OCI-LY7 (cell line): ENCODE measurements at regions not wholly inside any gene's neighbourhood (a gene's known extent, or its start where the extent isn't known, plus 50 kb on each side); places are given as distances from the start of the nearest gene placed in this dataset.

Experiments
- BruUV-seq: library from RNA; stranded (reverse); fragments of 400-500 nt; replicated peaks from 2 replicates; lab custom pipeline; 2021; lab: Mats Ljungman, UMichigan
- CTCF ChIA-PET: fragments of 300-600 bp; sonication (Branson Sonifier 250); formaldehyde crosslinking; loops from one replicate; lab custom pipeline; 2022; ENCODE audit warnings: antibody characterized with exemption; ENCODE audit not compliant: unreplicated experiment; lab: Charles Lee
- POLR2A ChIA-PET: fragments of 300-600 bp; sonication (Branson Sonifier 250); formaldehyde crosslinking; loops from one replicate; lab custom pipeline; 2022; ENCODE audit warnings: antibody characterized with exemption; lab: Charles Lee
- DNase-seq: peaks from one replicate; pipeline ENCODE4 v3.0.0-alpha.2; 2015; ENCODE audit warnings: low spot score
- H2AFZ ChIP-seq: fragments of 200-600 bp; sonication (generic), shearing (Covaris generic); 2 replicates; pipeline ENCODE4 v1.6.1; 2014; ENCODE audit warnings: mild to moderate bottlenecking, antibody characterized with exemption, low read length, moderate library complexity
- H3K27ac ChIP-seq: fragments of 200-600 bp; sonication (generic); 2 replicates; pipeline ENCODE4 v1.5.1; 2014; ENCODE audit warnings: mixed run types, low read depth, mild to moderate bottlenecking, moderate library complexity, low read length, inconsistent platforms; ENCODE audit not compliant: poor library complexity, severe bottlenecking
- H3K36me3 ChIP-seq: fragments of 200-600 bp; sonication (generic); 2 replicates; pipeline ENCODE4 v1.6.1; 2014; ENCODE audit warnings: mild to moderate bottlenecking, antibody characterized with exemption, low read length, moderate library complexity, mixed read lengths; ENCODE audit not compliant: insufficient read depth
- H3K4me1 ChIP-seq: fragments of 200-600 bp; sonication (generic); 2 replicates; pipeline ENCODE4 v1.5.1; 2014; ENCODE audit warnings: mild to moderate bottlenecking, low read length; ENCODE audit not compliant: insufficient read depth, poor library complexity, severe bottlenecking
- H3K4me2 ChIP-seq: fragments of 200-600 bp; sonication (generic); 2 replicates; pipeline ENCODE4 v1.6.1; 2014; ENCODE audit warnings: mild to moderate bottlenecking, low read length
- H3K4me3 ChIP-seq: fragments of 200-600 bp; sonication (generic); 2 replicates; pipeline ENCODE4 v1.5.1; 2014; ENCODE audit warnings: mild to moderate bottlenecking, low read depth, low read length; ENCODE audit not compliant: poor library complexity, severe bottlenecking
- H3K79me2 ChIP-seq: fragments of 200-600 bp; sonication (generic); 2 replicates; pipeline ENCODE4 v1.6.1; 2016; ENCODE audit warnings: low read depth, mild to moderate bottlenecking, low read length, moderate library complexity, mixed read lengths; ENCODE audit not compliant: insufficient read depth
- H3K9me2 ChIP-seq: fragments of 200-600 bp; sonication (generic); 2 replicates; pipeline ENCODE4 v1.6.1; 2016; ENCODE audit warnings: mild to moderate bottlenecking, low read length, mixed read lengths; ENCODE audit not compliant: insufficient read depth
- H3K9me3 ChIP-seq: fragments of 200-600 bp; sonication (generic); 2 replicates; pipeline ENCODE4 v1.6.1; 2014; ENCODE audit warnings: mild to moderate bottlenecking, mixed run types, low read length, mixed read lengths
- H4K20me1 ChIP-seq: fragments of 200-600 bp; sonication (generic); 2 replicates; pipeline ENCODE4 v1.6.1; 2014; ENCODE audit warnings: mild to moderate bottlenecking, antibody characterized with exemption, low read length, moderate library complexity, mixed read lengths; ENCODE audit not compliant: insufficient read depth
- CTCF ChIP-seq: fragments of 200-600 bp; sonication (generic); conservative IDR thresholded peaks from 2 replicates; pipeline ENCODE4 v1.5.1; 2014; ENCODE audit warnings: mild to moderate bottlenecking, antibody characterized with exemption, low read length, moderate library complexity, mixed read lengths
- EZH2phosphoT487 ChIP-seq: fragments of 200-600 bp; sonication (generic); IDR thresholded peaks from 2 replicates; pipeline ENCODE4 v1.6.1; 2018; ENCODE audit warnings: low read depth, borderline replicate concordance, mild to moderate bottlenecking, mixed run types, antibody characterized with exemption, low read length, moderate library complexity, mixed read lengths
- intact Hi-C: fragments of 100-400 bp; cut with micrococcal nuclease; formaldehyde crosslinking; loops from one replicate; pipeline ENCODE4 v1.10.0; 2022; ENCODE audit not compliant: unreplicated experiment

DNA sequence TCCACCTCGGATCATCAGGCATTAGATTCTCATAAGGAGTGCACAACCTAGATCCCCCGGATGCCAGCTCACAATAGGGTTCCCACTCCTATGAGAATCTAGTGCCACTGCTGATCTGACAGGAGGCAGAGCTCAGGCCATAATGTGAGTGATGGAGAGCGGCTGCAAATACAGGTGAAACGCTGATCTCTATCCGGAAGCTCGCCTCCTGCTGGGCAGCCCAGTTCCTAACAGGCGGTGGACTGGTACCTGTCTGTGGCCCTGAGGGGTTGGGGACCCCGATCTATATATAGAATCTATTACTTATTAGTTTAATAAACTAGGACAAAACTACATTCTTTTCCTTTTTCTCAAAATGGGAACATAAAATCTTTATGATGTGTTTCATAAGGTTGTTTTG is 741.9 kb downstream of the RFPL4B start:
- no peaks in the 10 kb centered on the region for H3K79me2 ChIP-seq
- POLR2A ChIA-PET: no interaction called here
- H3K9me2 ChIP-seq: no peaks in the 10 kb centered on the region
- no peaks in the 10 kb centered on the region for H4K20me1 ChIP-seq
- no peak overlapping the region for H3K4me2 ChIP-seq
- no peak overlapping the region for H2AFZ ChIP-seq
- H3K36me3 ChIP-seq: no peaks in the 10 kb centered on the region
- DNase-seq: no peak
- H3K4me1 ChIP-seq: no peaks in the 10 kb centered on the region
- peak; percentile 48 for TF ChIP-seq CTCF
- no peak for TF ChIP-seq EZH2phosphoT487
- H3K27ac ChIP-seq: no peak overlapping the region
- no peaks in the 10 kb centered on the region for H3K9me3 ChIP-seq
- CTCF ChIA-PET: no interaction called here
- no TSS peak for BruUV-seq
- intact Hi-C loops: no loop called here
- H3K4me3 ChIP-seq: no peak overlapping the region

DNA sequence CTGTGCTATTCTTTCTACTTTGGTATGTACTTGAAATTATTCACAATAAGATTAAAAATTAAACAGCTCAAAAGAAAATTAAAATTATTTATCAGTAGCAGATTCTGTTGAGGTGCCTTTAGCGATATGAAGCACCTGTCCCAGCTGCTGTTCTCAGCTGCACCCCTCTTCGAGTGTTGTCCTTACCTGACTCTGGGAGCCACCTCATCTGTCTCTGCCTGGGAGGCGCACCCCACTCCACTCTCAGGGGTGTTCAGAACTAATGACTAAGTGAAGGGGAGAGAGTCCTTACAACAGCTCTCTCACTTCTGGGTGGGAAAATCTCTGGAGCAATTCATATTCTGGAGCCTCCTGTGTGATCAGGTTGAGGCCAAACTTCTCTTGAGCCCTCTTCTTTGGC is 745.7 kb downstream of the RFPL4B start:
- H3K4me1 ChIP-seq: no peaks in the 10 kb centered on the region
- BruUV-seq: no TSS peak
- H3K9me2 ChIP-seq: no peaks in the 10 kb centered on the region
- intact Hi-C loops: no loop called here
- TF ChIP-seq EZH2phosphoT487 (no peak), CTCF (no peak)
- no peaks in the 10 kb centered on the region for H3K36me3 ChIP-seq
- ChIA-PET POLR2A (interaction anchor here (0.7 to 1.1 kb wide), 2 partner anchors 13 to 285 kb away, joined by 3 read pairs; no protein-coding TSS in a partner anchor), CTCF (no interaction called here)
- no peaks in the 10 kb centered on the region for H3K9me3 ChIP-seq
- H3K4me2 ChIP-seq: no peak overlapping the region
- H3K4me3 ChIP-seq: no peak overlapping the region
- no peak overlapping the region for H2AFZ ChIP-seq
- DNase-seq: no peak
- H3K27ac ChIP-seq: no peak overlapping the region
- no peaks in the 10 kb centered on the region for H4K20me1 ChIP-seq
- H3K79me2 ChIP-seq: no peaks in the 10 kb centered on the region

DNA sequence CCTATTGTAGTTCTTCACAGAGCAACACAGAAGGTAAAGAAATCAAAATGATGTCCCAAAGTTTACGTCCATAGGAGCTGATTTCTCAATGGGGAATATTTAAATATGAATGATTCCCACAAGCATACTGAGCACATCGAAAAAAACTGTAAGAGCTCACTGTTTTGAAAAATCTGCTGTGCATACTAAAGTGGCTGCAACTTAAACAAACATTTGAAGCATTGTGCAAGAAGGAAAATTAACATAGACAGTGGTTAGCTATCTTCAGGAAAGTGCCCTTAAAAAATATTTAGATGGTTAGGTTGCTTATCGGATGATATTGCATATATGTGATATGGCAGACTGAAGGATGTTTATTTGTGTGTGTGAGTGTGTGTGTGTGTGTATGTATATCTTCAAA is 747.6 kb downstream of the RFPL4B start:
- Histone ChIP-seq H3K9me3 (no peaks in the 10 kb centered on the region), H3K36me3 (no peaks in the 10 kb centered on the region), H4K20me1 (no peaks in the 10 kb centered on the region), H2AFZ (no peak overlapping the region), H3K9me2 (no peaks in the 10 kb centered on the region), H3K4me2 (no peak overlapping the region), H3K4me3 (no peak overlapping the region), H3K27ac (no peak overlapping the region), H3K4me1 (no peaks in the 10 kb centered on the region), H3K79me2 (no peaks in the 10 kb centered on the region)
- no TSS peak for BruUV-seq
- ChIA-PET CTCF (no interaction called here), POLR2A (no interaction called here)
- intact Hi-C loops: no loop called here
- DNase-seq: no peak
- TF ChIP-seq EZH2phosphoT487: no peak
- TF ChIP-seq CTCF: no peak
